ENCODE measurements at regions not wholly inside any gene's neighbourhood (a gene's known extent, or its start where the extent isn't known, plus 50 kb on each side); places are given as distances from the start of the nearest gene placed in this dataset.

DNA sequence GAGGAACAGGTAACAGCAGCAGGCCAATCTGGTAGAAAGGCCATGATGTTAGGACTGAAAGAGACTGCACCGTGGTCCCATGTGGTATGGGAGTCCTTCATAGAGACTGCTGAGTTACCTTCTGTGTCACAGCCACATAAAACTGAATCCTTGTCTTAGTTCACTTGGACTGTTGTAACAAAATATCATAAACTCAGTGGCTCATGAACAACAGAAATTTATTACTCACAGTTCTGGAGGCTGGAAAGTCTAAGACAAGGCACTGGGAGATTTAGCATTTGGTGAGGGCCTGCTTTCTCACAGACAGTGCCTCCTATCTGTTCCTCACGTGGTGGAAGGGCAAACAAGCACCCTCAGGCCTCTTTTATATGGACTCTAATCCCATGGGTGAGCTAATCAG is 67.5 kb downstream of the CD2 start:
- no peak for TF ChIP-seq EZH2 (IDR thresholded peaks at IDR 0.05)
- TF ChIP-seq RAD21 (IDR thresholded peaks at IDR 0.05; ENCODE audit: low read depth) = no peak
- no peak for TF ChIP-seq POLR2AphosphoS5 (IDR thresholded peaks at IDR 0.05; ENCODE audit: low read depth, low read length)
- TF ChIP-seq, protein P1, sequence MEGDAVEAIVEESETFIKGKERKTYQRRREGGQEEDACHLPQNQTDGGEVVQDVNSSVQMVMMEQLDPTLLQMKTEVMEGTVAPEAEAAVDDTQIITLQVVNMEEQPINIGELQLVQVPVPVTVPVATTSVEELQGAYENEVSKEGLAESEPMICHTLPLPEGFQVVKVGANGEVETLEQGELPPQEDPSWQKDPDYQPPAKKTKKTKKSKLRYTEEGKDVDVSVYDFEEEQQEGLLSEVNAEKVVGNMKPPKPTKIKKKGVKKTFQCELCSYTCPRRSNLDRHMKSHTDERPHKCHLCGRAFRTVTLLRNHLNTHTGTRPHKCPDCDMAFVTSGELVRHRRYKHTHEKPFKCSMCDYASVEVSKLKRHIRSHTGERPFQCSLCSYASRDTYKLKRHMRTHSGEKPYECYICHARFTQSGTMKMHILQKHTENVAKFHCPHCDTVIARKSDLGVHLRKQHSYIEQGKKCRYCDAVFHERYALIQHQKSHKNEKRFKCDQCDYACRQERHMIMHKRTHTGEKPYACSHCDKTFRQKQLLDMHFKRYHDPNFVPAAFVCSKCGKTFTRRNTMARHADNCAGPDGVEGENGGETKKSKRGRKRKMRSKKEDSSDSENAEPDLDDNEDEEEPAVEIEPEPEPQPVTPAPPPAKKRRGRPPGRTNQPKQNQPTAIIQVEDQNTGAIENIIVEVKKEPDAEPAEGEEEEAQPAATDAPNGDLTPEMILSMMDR (IDR thresholded peaks at IDR 0.05 in 2 of 3, conservative IDR thresholded peaks at IDR 0.05 in 1 of 3; ENCODE audit: borderline replicate concordance in 1 of 3, insufficient read depth in 1 of 3, low read depth in 2 of 3, low read length in 2 of 3) = no peak
- no peak for TF ChIP-seq SIN3A (IDR thresholded peaks at IDR 0.05; ENCODE audit: low read depth)
- no peak for TF ChIP-seq POLR2A (IDR thresholded peaks at IDR 0.05; ENCODE audit: borderline replicate concordance, extremely low read depth, insufficient read depth, insufficient read length)
